ENCODE measurements at regions not wholly inside any gene's neighbourhood (a gene's known extent, or its start where the extent isn't known, plus 50 kb on each side); places are given as distances from the start of the nearest gene placed in this dataset.

DNA sequence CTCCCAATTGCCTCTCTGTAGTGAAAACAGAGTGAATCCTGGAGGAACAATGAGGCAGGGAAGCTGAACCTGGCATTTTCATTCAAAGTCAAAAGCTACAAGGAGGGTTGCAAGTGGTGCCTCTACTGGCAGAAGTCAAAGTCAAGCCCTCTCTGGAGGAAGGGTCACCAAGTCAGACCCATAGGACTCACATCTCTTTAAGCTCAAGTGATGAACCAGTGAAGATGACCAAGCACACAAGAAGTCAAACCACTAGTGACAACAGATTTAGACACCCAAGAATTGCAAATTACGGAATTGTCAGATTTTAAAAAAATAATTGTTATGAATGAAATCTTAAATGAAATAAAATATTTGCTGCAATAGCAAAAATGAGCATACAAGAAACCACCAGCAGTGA lies 81.1 kb upstream of the ATP1B1 start:
- H3K36me3 ChIP-seq (ENCODE audit: insufficient read depth, low read length) = no peaks in the 10 kb centered on the region
- no peaks in the 10 kb centered on the region for H3K9me3 ChIP-seq (ENCODE audit: control insufficient read depth in 1 of 2, low read length in 2 of 2)
- CTCF ChIA-PET (ENCODE audit: partially characterized antibody) = no interaction called here
- H3K27me3 ChIP-seq (ENCODE audit: insufficient read depth, low read length) = no peaks in the 10 kb centered on the region
- H3K4me1 ChIP-seq (ENCODE audit: insufficient read depth, low read length) = no peaks in the 10 kb centered on the region
- Mint-ChIP-seq H3K4me1 (peaks cover 0 to 1% (median 0%) of the 10 kb centered on the region in 4 donors), H3K4me3 (no peak overlapping the region), H3K27me3 (peaks cover 4 to 5% of the 10 kb centered on the region in 2 donors), H3K36me3 (no peaks in the 10 kb centered on the region), H3K9me3 (peaks cover 0 to 2% (median 0%) of the 10 kb centered on the region in 8 donors), H3K27ac (no peak overlapping the region)
- no peak for DNase-seq
- H3K4me3 ChIP-seq (ENCODE audit: low read length in 2 of 2) = no peak overlapping the region
- POLR2A ChIA-PET (ENCODE audit: partially characterized antibody) = no interaction called here
- no peak overlapping the region for H3K27ac ChIP-seq (ENCODE audit: low read depth, low read length)
- intact Hi-C loops (cut with micrococcal nuclease) = no loop called here

DNA sequence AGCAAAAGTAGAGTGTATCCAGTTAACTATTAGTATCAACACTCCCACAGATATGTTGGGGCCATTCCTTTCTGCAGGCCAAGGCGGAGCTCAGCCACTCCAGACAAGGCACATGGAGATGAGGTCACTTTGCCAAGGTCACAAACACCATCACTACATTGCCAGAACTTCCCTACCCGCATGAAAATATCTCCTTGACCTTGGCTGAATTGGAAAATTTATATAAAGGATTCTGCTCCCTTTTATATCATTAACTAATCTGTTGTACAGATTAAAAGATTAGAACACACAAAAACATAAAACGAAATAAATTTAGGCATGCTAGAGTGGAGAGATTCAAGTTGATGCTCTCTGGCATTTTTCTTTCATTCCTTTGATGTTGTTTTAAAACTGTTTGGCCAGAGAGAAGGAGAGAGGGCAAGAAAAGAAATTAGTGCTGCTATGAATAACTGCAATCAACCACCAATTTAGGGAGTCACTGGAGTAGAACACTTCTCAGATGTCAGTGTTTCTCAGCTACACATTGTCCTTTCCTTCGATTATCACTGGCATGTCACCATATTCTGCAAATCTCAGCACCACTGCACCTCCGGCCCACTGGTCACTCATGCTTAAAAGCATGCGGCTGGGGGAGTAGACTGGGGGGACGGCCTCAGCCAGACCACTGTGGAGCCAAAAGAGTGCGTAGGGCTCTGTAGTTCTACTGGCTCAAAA lies 78.7 kb upstream of the ATP1B1 start:
- Mint-ChIP-seq H3K27me3 (peaks cover 2 to 3% of the 10 kb centered on the region in 2 donors), H3K4me3 (no peak overlapping the region), H3K27ac (no peak overlapping the region), H3K4me1 (peaks cover 0 to 1% (median 0%) of the 10 kb centered on the region in 4 donors), H3K9me3 (peaks cover 0 to 2% (median 0%) of the 10 kb centered on the region in 8 donors), H3K36me3 (no peaks in the 10 kb centered on the region)
- DNase-seq = no peak
- H3K4me1 ChIP-seq (ENCODE audit: insufficient read depth, low read length) = no peaks in the 10 kb centered on the region
- H3K27me3 ChIP-seq (ENCODE audit: insufficient read depth, low read length) = no peaks in the 10 kb centered on the region
- intact Hi-C loops (cut with micrococcal nuclease) = no loop called here
- no peak overlapping the region for H3K4me3 ChIP-seq (ENCODE audit: low read length in 2 of 2)
- H3K27ac ChIP-seq (ENCODE audit: low read depth, low read length) = no peak overlapping the region
- H3K9me3 ChIP-seq (ENCODE audit: control insufficient read depth in 1 of 2, low read length in 2 of 2) = no peaks in the 10 kb centered on the region
- no peaks in the 10 kb centered on the region for H3K36me3 ChIP-seq (ENCODE audit: insufficient read depth, low read length)
- ChIA-PET CTCF (ENCODE audit: partially characterized antibody) (no interaction called here), POLR2A (ENCODE audit: partially characterized antibody) (no interaction called here)

GRCh38 chr1:169031566-169032224 lies 74.8 kb upstream of the ATP1B1 start:
- Histone ChIP-seq H3K36me3 (ENCODE audit: insufficient read depth, low read length) (no peaks in the 10 kb centered on the region), H3K4me1 (ENCODE audit: insufficient read depth, low read length) (no peaks in the 10 kb centered on the region), H3K4me3 (ENCODE audit: low read length in 2 of 2) (no peak overlapping the region), H3K27me3 (ENCODE audit: insufficient read depth, low read length) (no peaks in the 10 kb centered on the region), H3K9me3 (ENCODE audit: control insufficient read depth in 1 of 2, low read length in 2 of 2) (no peaks in the 10 kb centered on the region), H3K27ac (ENCODE audit: low read depth, low read length) (no peak overlapping the region)
- H3K27me3 Mint-ChIP-seq = peaks cover 6 to 7% of the 10 kb centered on the region in 2 donors
- POLR2A ChIA-PET (ENCODE audit: partially characterized antibody) = no interaction called here
- no peak for DNase-seq
- H3K4me1 Mint-ChIP-seq = no peaks in the 10 kb centered on the region
- CTCF ChIA-PET (ENCODE audit: partially characterized antibody) = interaction anchor here (1.0 kb wide), 1 partner anchor 689 kb away, joined by 3 read pairs; no protein-coding TSS in a partner anchor
- no peak overlapping the region for H3K4me3 Mint-ChIP-seq
- H3K9me3 Mint-ChIP-seq = peaks cover 0 to 11% (median 4%) of the 10 kb centered on the region in 8 donors
- H3K27ac Mint-ChIP-seq = no peak overlapping the region
- intact Hi-C loops (cut with micrococcal nuclease) = no loop called here
- peaks cover 0 to 2% of the 10 kb centered on the region in 2 donors for H3K36me3 Mint-ChIP-seq

DNA sequence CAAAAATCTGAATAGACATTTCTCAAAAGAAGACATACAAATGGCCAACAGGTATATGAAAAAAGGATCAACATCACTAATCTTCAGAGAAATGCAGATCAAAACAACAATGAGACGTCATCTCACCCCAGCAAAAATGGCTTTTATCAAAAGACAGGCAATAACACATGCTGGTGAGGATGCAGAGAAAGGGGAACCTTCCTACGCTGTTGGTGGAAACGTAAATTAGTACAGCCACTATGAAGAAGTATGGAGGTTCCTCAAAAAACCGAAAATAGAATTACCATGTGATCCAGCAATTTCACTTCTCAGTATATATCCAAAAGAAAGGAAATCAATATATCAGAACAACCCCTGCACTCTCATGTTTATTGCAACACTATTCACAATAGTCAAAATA lies 65.1 kb upstream of the ATP1B1 start:
- CTCF ChIA-PET (ENCODE audit: partially characterized antibody) = no interaction called here
- Mint-ChIP-seq H3K4me1 (peaks cover 28 to 38% (median 32%) of the 10 kb centered on the region in 4 donors), H3K36me3 (no peaks in the 10 kb centered on the region), H3K27ac (peak overlapping the region in 2 of 7 donors; percentile 0 to 5), H3K9me3 (peaks cover 0 to 14% (median 12%) of the 10 kb centered on the region in 8 donors), H3K27me3 (peaks cover 0 to 1% of the 10 kb centered on the region in 2 donors), H3K4me3 (no peak overlapping the region)
- Histone ChIP-seq H3K36me3 (ENCODE audit: insufficient read depth, low read length) (no peaks in the 10 kb centered on the region), H3K4me1 (ENCODE audit: insufficient read depth, low read length) (peaks cover 24% of the 10 kb centered on the region), H3K9me3 (ENCODE audit: control insufficient read depth in 1 of 2, low read length in 2 of 2) (no peaks in the 10 kb centered on the region), H3K4me3 (ENCODE audit: low read length in 2 of 2) (no peak overlapping the region), H3K27me3 (ENCODE audit: insufficient read depth, low read length) (no peaks in the 10 kb centered on the region), H3K27ac (ENCODE audit: low read depth, low read length) (no peak overlapping the region)
- POLR2A ChIA-PET (ENCODE audit: partially characterized antibody) = no interaction called here
- intact Hi-C loops (cut with micrococcal nuclease) = no loop called here
- DNase-seq = no peak

DNA sequence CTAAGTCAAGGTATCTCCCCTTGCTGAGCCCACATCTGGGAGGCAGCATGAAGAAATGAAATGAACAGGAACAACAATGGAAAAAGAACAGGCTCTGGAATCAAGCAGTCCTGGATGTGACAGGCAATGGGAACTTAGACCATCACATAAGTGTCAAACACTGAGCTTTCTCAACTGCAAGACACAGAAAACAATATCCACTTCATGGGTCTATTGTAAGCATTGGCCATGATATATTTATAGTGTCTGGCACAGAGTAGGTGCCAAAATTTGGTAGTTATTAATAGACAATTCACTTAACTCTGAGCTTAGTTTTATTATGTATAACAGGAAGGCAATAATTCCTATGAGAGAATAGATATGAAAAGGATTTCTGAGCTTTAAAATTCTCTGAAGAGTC lies 64.1 kb upstream of the ATP1B1 start:
- intact Hi-C loops (cut with micrococcal nuclease) = no loop called here
- Histone ChIP-seq H3K27me3 (ENCODE audit: insufficient read depth, low read length) (no peaks in the 10 kb centered on the region), H3K27ac (ENCODE audit: low read depth, low read length) (no peak overlapping the region), H3K4me3 (ENCODE audit: low read length in 2 of 2) (no peak overlapping the region), H3K36me3 (ENCODE audit: insufficient read depth, low read length) (no peaks in the 10 kb centered on the region), H3K9me3 (ENCODE audit: control insufficient read depth in 1 of 2, low read length in 2 of 2) (no peaks in the 10 kb centered on the region), H3K4me1 (ENCODE audit: insufficient read depth, low read length) (peaks cover 24% of the 10 kb centered on the region)
- Mint-ChIP-seq H3K27ac (peak overlapping the region in 4 of 7 donors; percentile 11 to 65 (median 54)), H3K4me1 (peaks cover 28 to 38% (median 32%) of the 10 kb centered on the region in 4 donors), H3K36me3 (no peaks in the 10 kb centered on the region), H3K4me3 (peak overlapping the region in 1 of 8 donors; percentile 32), H3K9me3 (peaks cover 0 to 4% (median 2%) of the 10 kb centered on the region in 8 donors), H3K27me3 (no peaks in the 10 kb centered on the region)
- no peak for DNase-seq
- POLR2A ChIA-PET (ENCODE audit: partially characterized antibody) = no interaction called here
- CTCF ChIA-PET (ENCODE audit: partially characterized antibody) = no interaction called here

DNA sequence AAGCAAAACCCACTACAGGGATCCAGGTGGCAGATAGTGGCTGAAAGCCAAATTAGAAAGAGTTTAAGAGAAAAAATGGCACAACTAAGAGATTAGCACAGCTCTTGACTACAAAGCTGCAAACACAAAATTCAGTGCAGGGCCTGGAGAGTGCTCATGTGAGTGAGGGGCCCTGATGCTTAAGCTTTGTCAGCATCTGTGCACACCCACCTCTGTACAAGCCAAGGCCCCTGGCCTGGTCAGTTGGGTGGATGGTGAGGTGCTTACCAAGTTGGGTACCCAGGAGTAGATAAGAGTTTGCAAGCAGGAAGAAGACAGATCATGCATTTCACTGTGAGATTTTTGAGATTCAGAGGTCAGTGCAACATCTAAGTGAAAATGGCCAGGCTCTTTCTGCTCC lies 62.7 kb upstream of the ATP1B1 start:
- CTCF ChIA-PET (ENCODE audit: partially characterized antibody) = no interaction called here
- DNase-seq = peak in 2 of 5 donors; percentile 0 to 4
- H3K27me3 Mint-ChIP-seq = no peaks in the 10 kb centered on the region
- no peaks in the 10 kb centered on the region for H3K27me3 ChIP-seq (ENCODE audit: insufficient read depth, low read length)
- no peaks in the 10 kb centered on the region for H3K9me3 ChIP-seq (ENCODE audit: control insufficient read depth in 1 of 2, low read length in 2 of 2)
- no peaks in the 10 kb centered on the region for H3K36me3 Mint-ChIP-seq
- intact Hi-C loops (cut with micrococcal nuclease) = no loop called here
- H3K27ac ChIP-seq (ENCODE audit: low read depth, low read length) = no peak overlapping the region
- H3K4me1 ChIP-seq (ENCODE audit: insufficient read depth, low read length) = peaks cover 24% of the 10 kb centered on the region
- no peaks in the 10 kb centered on the region for H3K9me3 Mint-ChIP-seq
- peak overlapping the region; percentile 26 to 89 (median 65) for H3K27ac Mint-ChIP-seq
- H3K36me3 ChIP-seq (ENCODE audit: insufficient read depth, low read length) = no peaks in the 10 kb centered on the region
- peaks cover 28 to 38% (median 32%) of the 10 kb centered on the region in 4 donors for H3K4me1 Mint-ChIP-seq
- H3K4me3 ChIP-seq (ENCODE audit: low read length in 2 of 2) = no peak overlapping the region
- peak overlapping the region in 6 of 8 donors; percentile 32 to 82 (median 74) for H3K4me3 Mint-ChIP-seq
- POLR2A ChIA-PET (ENCODE audit: partially characterized antibody) = no interaction called here

- no peaks in the 10 kb centered on the region for H3K27me3 ChIP-seq (ENCODE audit: insufficient read depth, low read length)
- H3K4me3 ChIP-seq (ENCODE audit: low read length in 2 of 2) = no peak overlapping the region
- ChIA-PET POLR2A (ENCODE audit: partially characterized antibody) (no interaction called here), CTCF (ENCODE audit: partially characterized antibody) (no interaction called here)
- Mint-ChIP-seq H3K36me3 (no peaks in the 10 kb centered on the region), H3K27me3 (no peaks in the 10 kb centered on the region), H3K9me3 (no peaks in the 10 kb centered on the region), H3K27ac (peak overlapping the region; percentile 0 to 87 (median 71)), H3K4me3 (peak overlapping the region in 7 of 8 donors; percentile 29 to 82 (median 73)), H3K4me1 (peaks cover 28 to 38% (median 32%) of the 10 kb centered on the region in 4 donors)
- intact Hi-C loops (cut with micrococcal nuclease) = no loop called here
- H3K4me1 ChIP-seq (ENCODE audit: insufficient read depth, low read length) = peaks cover 24% of the 10 kb centered on the region
- H3K27ac ChIP-seq (ENCODE audit: low read depth, low read length) = no peak overlapping the region
- no peaks in the 10 kb centered on the region for H3K36me3 ChIP-seq (ENCODE audit: insufficient read depth, low read length)
- peak; percentile 43 to 57 (median 46) for DNase-seq
- no peaks in the 10 kb centered on the region for H3K9me3 ChIP-seq (ENCODE audit: control insufficient read depth in 1 of 2, low read length in 2 of 2)
These were observed 62.2 kb upstream of the ATP1B1 start for GRCh38 chr1:169044296-169044695.

Measured in CD4-positive, alpha-beta memory T cell (primary cell).